HUDEP-2 (cell line): ENCODE measurements at regions not wholly inside any gene's neighbourhood (a gene's known extent, or its start where the extent isn't known, plus 50 kb on each side); places are given as distances from the start of the nearest gene placed in this dataset.

ENCODE experiments used
- DNase-seq, 76 experiments: peaks; one replicate each; lab custom pipeline; 2025; ENCODE audit not compliant: unreplicated experiment in 76 of 76; lab: John Stamatoyannopoulos, UW

DNA sequence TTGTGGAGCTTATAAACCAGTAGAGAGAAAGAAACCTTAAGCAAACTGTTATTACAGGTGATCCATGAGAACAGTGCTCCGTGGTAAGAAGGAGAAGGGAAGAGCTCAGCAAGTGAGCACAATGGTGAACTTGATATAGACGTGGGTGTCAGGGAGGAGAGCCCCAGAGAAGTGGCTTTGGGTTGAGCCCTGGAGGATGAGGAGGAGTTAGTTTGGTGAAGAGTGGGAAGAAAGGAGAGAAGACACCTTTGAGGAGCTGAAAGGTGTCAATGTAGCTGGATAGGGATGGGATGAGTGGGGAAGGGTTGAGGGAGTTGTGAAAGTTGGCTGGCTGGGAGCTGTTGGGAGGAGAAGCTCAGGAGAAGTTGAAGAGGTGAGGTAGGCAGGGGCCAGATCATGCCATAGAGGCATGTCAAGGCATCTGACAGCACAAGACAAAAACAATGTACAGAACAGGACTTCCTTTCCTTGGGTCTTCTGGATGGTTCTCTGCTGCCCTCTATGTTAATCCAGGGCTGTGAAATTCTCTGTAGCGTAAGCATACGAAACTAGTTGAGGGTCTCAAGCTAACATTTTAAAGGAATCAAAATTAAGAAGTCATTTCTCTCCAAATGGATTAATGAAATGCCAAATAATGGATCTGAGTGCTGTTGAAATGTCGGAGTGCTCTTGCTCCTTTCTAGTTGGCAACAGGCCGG, 501.9 kb downstream of the KDM4C start:
- DNase-seq, result no peak

DNA sequence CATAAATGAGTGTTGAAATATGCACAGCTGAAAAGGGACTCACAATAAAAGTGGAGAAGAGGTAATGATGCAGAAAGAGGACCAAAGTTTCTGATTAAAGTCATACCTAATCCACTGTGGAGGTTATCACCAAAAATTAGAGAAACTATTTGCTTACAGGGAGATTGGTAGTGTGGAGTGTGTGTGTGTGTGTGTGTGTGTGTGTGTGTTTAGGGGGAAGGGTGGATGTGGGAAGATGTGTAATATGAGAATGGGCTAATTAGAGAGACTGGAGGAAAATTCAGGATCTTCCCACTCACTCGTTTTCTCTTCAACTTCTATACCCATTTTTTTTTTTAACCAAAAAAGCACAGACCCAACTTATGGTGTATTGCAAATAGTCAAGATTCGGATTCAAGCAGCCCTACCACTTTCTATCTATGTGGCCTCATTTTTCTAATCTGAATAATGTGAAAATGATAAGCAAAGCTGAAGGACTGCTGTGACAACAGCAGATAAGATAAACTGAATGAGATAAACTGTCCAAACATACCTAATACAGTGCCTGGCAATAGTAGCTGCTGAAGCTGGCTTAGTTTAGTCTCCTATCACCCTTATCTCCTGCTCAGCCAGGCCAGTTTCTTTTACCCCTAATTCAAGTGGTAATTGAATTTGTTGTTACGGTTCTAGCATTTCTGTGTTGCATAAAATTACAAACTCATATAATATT, 501.1 kb downstream of the KDM4C start:
- peak in 1 of 76 experiments; percentile 2 for DNase-seq

GRCh38 chr9:7246917-7247522, 489.2 kb downstream of the KDM4C start:
- no peak for DNase-seq

DNA sequence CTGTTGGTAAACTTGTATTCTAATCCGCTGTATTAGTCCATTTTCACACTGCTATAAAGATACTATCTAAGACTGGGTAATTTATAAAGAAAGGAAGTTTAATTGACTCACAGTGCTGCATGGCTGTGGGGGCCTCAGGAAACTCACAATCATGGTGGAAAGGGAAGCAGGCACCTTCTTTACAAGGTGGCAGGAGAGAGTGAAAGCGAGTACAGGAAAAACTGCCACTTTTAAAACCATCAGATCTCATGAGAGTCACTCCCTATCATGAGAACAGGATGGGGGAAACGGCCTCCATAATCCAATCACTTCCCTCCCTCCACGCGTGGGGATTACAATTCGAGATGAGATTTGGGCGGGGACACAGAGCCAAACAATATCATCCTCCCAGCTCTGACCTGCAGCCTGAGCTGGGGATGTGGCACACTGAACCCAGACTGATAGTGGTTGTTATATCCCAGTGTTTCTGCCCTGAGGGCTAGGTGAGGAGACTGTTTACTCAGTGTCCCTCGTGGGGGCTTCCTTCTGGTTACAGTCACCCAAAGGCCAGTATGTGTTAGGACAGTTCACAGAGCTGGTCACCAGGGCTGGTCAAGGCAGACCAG, 488.3 kb downstream of the KDM4C start:
- no peak for DNase-seq

DNA sequence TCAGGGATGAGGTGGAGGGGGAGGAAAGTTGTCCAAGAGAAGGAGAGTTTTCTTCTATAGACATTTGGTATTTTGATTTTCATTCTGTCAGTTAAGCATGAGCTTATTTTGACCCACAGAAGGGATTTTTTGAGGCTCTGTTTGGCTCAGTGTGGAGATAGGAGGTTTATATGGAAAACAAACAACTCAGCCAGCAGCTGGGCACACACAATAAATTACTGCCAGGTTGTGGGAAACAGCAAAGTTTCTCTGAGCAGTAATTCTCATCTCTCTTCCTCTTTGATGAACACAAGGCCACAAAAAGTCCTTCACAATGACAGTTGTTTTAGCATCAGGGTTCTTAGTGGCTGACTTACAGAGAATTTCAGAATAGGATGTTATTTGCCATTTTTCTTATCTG, 486.1 kb downstream of the KDM4C start:
- no peak for DNase-seq

DNA sequence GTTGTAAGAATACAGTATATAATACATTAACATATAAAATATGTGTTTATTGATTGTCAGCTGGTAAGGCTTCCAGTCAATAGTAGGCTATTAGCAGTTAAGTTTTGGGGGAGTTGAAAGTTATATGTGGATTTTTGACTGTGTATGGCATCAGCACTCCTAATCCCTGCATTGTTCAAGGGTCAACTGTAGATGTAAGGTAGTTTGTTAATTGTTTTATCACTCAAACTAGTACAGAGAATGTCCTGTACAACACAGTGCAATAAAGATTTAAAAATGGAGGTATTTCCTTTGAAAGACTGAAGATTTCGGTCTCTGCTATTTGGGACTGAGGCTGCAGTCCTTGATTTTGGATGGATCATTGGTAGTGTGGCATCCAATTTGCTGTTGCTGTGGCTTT, 484.4 kb downstream of the KDM4C start:
- DNase-seq, result no peak

GRCh38 chr9:7241694-7242093, 483.9 kb downstream of the KDM4C start:
- DNase-seq, result no peak

GRCh38 chr9:7240569-7241311, 483.0 kb downstream of the KDM4C start:
- DNase-seq, result no peak

GRCh38 chr9:7239708-7240107, 481.9 kb downstream of the KDM4C start:
- DNase-seq, result no peak

- DNase-seq, result no peak
Observed at GRCh38 chr9:7238247-7238637, 480.5 kb downstream of the KDM4C start.

DNA sequence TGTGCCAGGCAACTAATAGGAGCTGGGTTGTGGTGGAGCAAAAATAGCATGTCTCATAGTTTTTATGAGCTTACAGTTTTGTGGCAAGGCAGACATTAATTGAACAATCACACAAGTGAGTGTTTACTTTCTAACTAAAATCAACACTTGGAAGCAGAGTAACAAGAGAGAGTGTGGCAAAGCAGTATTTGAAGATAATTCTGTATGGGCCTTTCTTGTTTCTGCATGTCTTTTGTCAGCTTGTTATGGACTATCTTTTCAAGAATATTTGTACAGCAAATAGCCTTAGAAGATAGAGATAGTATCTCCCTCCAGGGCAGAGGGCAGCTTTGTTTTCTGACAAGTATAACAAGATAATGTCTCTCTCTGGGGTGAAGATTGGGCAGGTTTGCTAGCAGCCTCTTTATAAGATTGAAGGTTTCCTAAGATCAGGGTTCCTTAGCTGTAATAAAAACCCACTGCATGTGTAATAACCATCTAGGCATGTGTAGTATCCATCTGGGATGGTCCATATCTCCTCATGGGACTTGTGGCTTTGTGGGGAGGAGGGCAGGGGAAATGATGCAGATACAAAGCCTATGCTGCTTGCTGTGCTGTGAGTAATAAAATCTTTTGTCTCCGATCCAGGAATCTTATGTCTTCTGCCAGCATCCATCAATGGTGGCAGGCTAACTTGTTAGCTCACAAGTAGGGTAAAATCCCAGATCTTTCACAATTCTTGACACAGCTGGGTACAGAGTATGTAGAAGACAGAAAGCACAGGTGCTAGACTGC, 479.9 kb downstream of the KDM4C start:
- no peak for DNase-seq

- no peak for DNase-seq
Observed at GRCh38 chr9:7236186-7236585, 478.4 kb downstream of the KDM4C start.

GRCh38 chr9:7234144-7234543, 476.4 kb downstream of the KDM4C start:
- peak in 47 of 76 experiments; percentile 1 to 72 (median 27) for DNase-seq

DNA sequence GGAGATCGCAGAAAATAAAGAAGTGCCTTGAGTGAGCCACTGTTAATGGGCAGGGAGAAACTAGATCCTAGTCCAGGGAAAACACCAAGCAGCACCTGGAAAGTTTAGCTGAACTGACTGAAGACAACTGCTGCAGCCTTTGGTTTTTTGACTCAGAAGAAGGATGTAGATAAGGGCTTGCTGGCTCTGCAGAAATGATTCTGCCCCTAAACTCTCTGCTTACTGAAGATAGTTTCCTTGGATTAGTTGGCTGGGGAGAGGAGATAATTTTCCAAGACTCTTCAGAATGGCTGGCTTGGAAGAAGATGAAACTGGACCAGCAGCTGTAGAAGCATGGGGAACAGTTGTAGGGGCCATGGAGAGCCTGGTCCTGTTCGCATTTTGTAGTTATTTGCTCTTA, 471.8 kb downstream of the KDM4C start:
- no peak for DNase-seq

GRCh38 chr9:7228726-7229125, 471.0 kb downstream of the KDM4C start:
- DNase-seq, result no peak

GRCh38 chr9:7227951-7228350, 470.2 kb downstream of the KDM4C start:
- no peak for DNase-seq

GRCh38 chr9:7226007-7226640, 468.4 kb downstream of the KDM4C start:
- no peak for DNase-seq
